WERI-Rb-1 (cell line): ENCODE measurements at regions not wholly inside any gene's neighbourhood (a gene's known extent, or its start where the extent isn't known, plus 50 kb on each side); places are given as distances from the start of the nearest gene placed in this dataset.

Experiments
- DNase-seq: peaks from one replicate; pipeline ENCODE4 v3.0.0-alpha.2; 2020
- H3K27ac ChIP-seq: fragments of 250-450 bp; sonication (Bioruptor Pico); 2 replicates; pipeline ENCODE4 v1.5.1; 2020; ENCODE audit warnings: mild to moderate bottlenecking, moderate library complexity
- H3K27me3 ChIP-seq: fragments of 250-450 bp; sonication (Bioruptor Pico); 2 replicates; pipeline ENCODE4 v1.5.1; 2021; ENCODE audit warnings: mild to moderate bottlenecking, low read depth, moderate library complexity; ENCODE audit not compliant: insufficient read depth, severe bottlenecking
- H3K36me3 ChIP-seq: fragments of 250-450 bp; sonication (Bioruptor Pico); 2 replicates; pipeline ENCODE4 v1.5.1; 2020; ENCODE audit warnings: mild to moderate bottlenecking, moderate library complexity
- H3K4me3 ChIP-seq: 2 replicates; pipeline ENCODE4 v1.5.1; 2011; ENCODE audit warnings: low read depth, mild to moderate bottlenecking, control low read depth, low read length
- H3K9me3 ChIP-seq: fragments of 250-450 bp; sonication (Bioruptor Pico); 2 replicates; pipeline ENCODE4 v1.5.1; 2021; ENCODE audit warnings: mild to moderate bottlenecking, moderate library complexity; ENCODE audit not compliant: severe bottlenecking
- CTCF ChIP-seq: IDR thresholded peaks from 2 replicates; pipeline ENCODE4 v1.5.1; 2011; ENCODE audit warnings: low read depth, mild to moderate bottlenecking, control low read depth, inconsistent platforms, low read length

- no peaks in the 10 kb centered on the region for H3K9me3 ChIP-seq
- no peaks in the 10 kb centered on the region for H3K27me3 ChIP-seq
- no peak for TF ChIP-seq CTCF
- H3K27ac ChIP-seq, result no peak overlapping the region
- H3K4me3 ChIP-seq, result no peak overlapping the region
- H3K36me3 ChIP-seq, result no peaks in the 10 kb centered on the region
- no peak for DNase-seq
Observed at GRCh38 chr16:5326395-5326794, 228.8 kb upstream of the EEF2KMT start.

GRCh38 chr16:5325932-5326331 lies 228.3 kb upstream of the EEF2KMT start:
- Histone ChIP-seq H3K27ac (no peak overlapping the region), H3K9me3 (no peaks in the 10 kb centered on the region), H3K27me3 (no peaks in the 10 kb centered on the region), H3K4me3 (no peak overlapping the region), H3K36me3 (no peaks in the 10 kb centered on the region)
- DNase-seq, result no peak
- TF ChIP-seq CTCF, result no peak

- H3K27ac ChIP-seq, result no peak overlapping the region
- H3K36me3 ChIP-seq, result no peaks in the 10 kb centered on the region
- H3K4me3 ChIP-seq, result no peak overlapping the region
- no peaks in the 10 kb centered on the region for H3K27me3 ChIP-seq
- H3K9me3 ChIP-seq, result no peaks in the 10 kb centered on the region
- TF ChIP-seq CTCF, result no peak
- no peak for DNase-seq
Observed at GRCh38 chr16:5323284-5324141, 225.9 kb upstream of the EEF2KMT start.

GRCh38 chr16:5321930-5322329 lies 224.3 kb upstream of the EEF2KMT start:
- H3K9me3 ChIP-seq, result no peaks in the 10 kb centered on the region
- no peak for TF ChIP-seq CTCF
- H3K27me3 ChIP-seq, result no peaks in the 10 kb centered on the region
- H3K27ac ChIP-seq, result no peak overlapping the region
- H3K36me3 ChIP-seq, result no peaks in the 10 kb centered on the region
- no peak overlapping the region for H3K4me3 ChIP-seq
- no peak for DNase-seq

- no peak for TF ChIP-seq CTCF
- Histone ChIP-seq H3K36me3 (no peaks in the 10 kb centered on the region), H3K27ac (no peak overlapping the region), H3K27me3 (no peaks in the 10 kb centered on the region), H3K4me3 (no peak overlapping the region), H3K9me3 (no peaks in the 10 kb centered on the region)
- no peak for DNase-seq
Observed at GRCh38 chr16:5319799-5320198, 222.2 kb upstream of the EEF2KMT start.

GRCh38 chr16:5315914-5316313 lies 218.3 kb upstream of the EEF2KMT start:
- Histone ChIP-seq H3K27me3 (no peaks in the 10 kb centered on the region), H3K9me3 (no peaks in the 10 kb centered on the region), H3K4me3 (no peak overlapping the region), H3K27ac (no peak overlapping the region), H3K36me3 (no peaks in the 10 kb centered on the region)
- TF ChIP-seq CTCF, result no peak
- DNase-seq, result no peak
